HCEC 1CT (cell line): ENCODE measurements at regions not wholly inside any gene's neighbourhood (a gene's known extent, or its start where the extent isn't known, plus 50 kb on each side); places are given as distances from the start of the nearest gene placed in this dataset.
"Not testable (repeated sequence)": the region's sequence is repeated elsewhere in the genome, so short reads cannot be mapped to it uniquely, and the experiment has no call there.

Experiments used
- DNase-seq: peaks from one replicate; pipeline ENCODE4 v3.0.0-alpha.2; 2017

DNA sequence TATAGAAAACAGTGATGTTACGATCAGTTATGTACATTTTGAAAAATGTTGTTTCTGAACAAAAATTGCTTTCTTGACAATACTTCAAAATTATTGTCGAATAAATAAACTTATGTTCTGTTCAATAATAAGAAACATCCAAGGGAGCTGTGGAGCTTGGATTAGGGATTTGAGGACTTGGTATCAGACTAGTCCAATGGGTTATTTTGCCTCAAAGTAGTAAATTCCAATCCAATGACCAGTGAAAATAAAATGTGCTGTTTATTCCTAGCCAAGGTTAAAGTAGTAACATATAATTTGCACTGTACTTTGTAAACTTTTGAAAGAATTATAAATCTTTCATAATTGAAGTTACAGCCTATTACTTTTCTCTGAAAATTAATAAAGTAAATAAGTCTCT is 79.1 kb upstream of the IVNS1ABP start:
- no peak for DNase-seq

DNA sequence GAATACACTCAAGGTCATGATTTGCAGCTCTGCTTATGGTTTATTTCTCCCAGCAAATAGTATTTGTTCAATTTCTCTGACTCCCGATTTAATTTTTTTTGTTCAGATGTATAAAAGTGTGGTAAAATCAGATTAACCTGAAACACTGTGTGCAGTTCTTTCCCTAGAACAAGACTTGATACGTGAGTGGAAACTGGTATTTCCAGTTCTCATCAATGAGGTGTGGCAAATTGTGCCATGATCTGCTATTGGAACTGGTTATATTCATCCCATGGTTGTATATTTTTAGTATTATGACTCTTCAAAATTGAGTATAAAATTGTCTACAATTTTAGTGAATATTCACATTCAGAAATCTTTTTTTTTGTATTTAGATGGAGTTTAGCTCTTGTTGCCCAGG is 76.8 kb upstream of the IVNS1ABP start:
- DNase-seq, result no peak

DNA sequence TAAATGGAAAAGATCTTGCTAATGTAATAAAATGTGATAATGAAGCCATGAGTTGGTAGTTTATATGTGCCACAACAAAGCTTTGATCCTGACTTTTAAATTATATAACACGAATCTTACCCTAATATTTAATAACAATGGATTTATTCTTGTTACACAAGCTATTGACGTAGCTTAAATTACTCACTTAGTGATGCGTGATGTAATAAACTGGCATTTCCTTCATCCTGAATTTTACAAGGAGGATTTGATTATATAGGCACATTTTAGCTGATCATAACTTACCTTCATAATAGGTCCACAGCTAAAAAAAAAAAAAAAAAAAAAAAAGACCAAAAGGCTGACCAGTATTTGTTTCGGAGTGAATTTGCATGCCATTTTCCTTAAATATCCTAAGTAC is 76.2 kb upstream of the IVNS1ABP start:
- no peak for DNase-seq

DNA sequence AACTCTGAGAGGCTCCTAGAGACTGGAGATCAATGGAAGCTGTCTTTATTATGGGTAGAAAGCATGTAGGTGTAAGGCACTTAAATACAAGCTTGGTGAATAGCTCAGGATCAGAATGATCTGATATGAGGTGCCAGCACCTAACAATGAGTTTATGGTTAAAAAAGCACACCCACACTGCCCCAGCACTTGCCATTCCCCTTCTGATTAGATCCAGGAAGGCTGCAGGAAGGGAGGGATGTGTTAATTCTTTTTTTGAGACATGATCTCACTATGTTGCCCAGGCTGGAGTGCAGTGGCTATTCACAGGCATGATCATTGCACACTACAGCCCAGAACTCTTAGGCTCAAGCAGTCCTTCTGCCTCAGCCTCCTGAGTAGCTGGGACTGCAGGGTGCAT is 71.8 kb upstream of the IVNS1ABP start:
- DNase-seq, result no peak

DNA sequence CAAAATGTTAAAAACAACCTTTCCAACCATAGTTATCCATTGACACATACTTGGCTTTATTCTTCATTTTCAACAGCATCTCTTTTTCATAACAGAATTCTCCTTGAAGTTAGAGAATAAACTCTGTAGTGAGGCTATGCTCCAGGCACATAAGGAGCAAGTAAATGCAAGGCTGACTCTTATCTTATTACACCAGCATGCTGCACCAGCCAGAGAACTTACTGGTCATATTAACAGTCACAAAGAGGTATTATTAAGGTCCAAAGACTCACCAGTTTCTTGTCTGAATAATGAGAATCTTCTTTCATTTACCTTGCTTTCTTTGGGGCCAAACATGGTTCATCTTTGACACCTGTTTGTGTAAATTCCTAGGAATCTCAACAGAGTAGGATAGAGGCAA is 71.3 kb upstream of the IVNS1ABP start:
- DNase-seq, result no peak

DNA sequence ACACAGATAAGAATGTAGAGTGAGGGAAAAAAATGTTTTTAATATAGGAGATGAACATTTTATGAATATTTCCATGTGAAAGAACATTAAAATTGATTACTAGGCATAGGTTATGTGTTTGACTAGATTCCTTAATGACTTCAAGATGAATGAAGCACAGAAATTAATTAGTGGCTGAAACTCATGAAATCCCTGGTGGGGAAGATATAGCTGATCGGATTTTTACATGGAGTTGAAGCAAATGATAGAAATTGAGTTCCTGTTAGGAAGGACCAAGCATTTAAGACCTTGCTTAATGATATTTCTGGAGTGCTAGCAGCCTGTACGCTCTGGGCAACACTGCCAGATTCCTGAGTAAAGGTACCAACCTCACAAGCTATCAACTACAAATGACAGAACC is 68.9 kb upstream of the IVNS1ABP start:
- DNase-seq, result no peak

DNA sequence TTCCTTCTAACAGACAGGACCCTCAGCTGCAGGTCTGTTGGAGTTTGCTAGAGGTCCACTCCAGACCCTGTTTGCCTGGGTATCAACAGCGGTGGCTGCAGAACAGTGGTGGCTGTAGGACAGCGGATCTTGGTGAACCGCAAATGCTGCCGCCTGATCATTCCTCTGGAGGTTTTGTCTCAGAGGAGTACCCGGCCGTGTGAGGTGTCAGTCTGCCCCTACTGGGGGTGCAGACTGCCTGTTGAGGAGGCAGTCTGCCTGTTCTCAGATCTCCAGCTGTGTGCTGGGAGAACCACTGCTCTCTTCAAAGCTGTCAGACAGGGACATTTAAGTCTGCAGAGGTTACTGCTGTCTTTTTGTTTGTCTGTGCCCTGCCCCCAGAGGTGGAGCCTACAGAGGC is 66.8 kb upstream of the IVNS1ABP start:
- not testable (repeated sequence) for DNase-seq

DNA sequence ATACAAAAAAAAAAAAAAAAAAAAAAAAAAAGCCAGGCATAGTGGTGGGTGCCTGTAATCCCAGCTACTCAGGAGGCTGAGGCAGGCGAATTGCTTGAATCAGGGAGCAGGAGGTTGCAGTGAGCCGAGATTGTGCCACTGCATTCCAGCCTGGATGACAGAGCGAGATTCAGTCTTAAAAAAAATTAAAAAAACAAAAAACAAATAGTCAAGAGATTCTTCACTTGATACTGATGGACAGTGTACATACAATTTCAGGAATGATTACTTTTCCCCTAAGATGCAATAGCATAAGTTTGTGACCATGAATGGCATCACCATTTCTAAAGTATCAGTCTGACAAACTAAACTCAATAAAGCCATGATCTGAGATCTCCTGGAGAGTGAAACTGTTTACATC is 60.8 kb upstream of the IVNS1ABP start:
- DNase-seq, result no peak

DNA sequence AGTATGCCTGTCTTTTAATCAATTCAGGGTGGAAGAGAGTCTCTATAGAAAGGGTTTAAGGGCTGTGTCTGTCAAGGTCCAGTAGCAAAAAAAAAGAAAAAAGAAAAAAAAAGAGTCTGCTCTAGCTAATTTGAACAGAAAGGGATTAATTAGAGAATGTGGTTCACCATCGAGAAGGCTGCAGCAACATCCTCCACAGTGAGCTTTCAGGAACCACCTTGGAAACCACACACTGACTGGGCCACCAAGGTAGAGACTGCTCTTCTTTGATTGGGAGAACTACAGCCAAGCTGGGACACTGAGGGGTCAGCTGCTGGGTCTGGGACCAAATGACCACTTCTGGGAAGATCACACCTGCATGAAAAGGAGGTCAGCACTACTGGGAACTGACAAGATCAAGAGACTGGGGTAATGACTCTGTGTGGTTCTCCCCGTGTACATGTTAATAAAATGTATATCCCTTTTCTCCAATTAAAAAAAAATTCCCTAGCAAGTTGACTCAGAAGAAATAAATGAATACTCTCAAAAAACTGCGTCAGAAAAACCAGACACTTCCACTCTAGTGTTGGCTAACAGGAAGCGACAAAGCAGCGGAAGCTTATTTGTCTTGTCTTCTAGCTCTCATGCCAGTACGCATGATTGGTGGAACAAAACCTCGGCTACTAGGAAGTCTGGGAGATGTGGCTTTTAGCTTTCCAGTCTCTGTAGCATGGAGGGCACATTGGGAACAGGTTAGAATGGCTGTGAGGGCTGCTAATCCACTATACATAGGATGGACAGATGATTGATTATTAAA is 60.0 kb upstream of the IVNS1ABP start:
- DNase-seq, result no peak

DNA sequence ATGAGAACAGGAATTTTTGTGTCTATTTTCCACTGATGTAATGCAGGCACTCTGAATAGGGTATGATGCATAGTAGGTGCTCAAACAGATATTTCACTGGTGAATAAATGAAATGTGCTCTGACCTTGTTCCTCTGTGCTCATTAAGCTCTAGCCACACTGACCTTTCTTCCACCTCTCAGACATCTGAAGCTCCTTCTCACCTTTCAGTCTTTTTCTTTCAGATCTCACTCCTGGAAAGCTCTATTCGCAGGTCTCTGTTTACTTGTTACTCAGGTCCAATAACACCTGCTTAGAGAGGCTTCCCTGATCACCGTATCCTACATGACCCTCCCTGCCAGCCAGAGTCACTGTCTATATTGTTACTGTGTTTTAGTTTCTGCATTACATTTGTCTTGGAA is 59.2 kb upstream of the IVNS1ABP start:
- DNase-seq, result no peak

DNA sequence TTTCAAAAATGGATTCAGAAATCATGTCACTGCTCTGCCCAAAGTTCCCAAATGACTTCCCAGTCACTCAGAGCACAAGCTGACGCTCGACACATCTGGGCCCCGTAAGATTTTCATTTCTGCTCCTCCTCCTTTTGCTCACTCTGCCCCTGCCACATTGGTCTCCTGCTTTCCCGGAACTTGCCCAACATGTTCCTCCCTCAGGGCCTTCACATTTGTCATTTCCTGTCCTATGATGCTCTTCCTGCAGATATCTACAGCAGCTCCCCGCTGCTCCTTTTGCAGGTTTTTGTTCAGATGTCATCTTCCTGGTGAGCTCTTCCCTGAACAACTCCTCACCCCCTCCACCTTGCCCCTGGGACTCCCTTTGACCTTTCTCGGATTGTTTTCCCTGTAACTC is 58.5 kb upstream of the IVNS1ABP start:
- no peak for DNase-seq

DNA sequence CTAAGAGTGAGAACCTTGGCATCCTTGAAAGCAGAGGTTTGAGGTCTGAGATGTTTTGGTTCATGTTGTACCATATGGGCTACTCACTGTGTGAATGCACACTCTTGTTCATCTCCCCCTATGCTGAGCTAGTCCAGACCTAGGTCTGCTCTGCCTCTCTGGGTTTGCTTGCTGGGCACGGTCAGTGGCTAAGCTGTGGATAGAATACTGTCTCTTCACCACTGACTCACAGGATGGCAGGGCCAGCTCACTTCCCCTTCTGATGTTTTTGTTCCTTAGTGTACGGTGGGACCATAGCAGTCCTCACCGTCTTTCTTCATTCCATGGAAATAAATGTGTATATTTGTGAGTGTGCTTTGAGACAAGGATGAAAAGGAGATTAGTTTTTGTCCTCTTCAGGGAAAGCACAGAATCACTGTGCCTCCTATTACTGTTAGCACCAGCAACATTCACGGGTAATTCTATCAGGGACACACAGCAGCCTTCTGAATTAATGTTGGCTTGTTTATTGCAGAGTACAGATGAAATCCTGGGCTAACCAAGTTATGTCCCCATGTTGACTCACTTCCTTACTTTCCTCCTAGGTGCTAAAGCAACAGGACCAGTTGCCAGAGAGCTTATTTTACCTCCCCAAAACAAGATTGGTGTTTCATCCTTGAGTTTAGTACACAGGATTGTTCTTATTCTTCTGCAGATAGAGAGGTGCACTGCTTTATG is 56.9 kb upstream of the IVNS1ABP start:
- peak; percentile 14 for DNase-seq

DNA sequence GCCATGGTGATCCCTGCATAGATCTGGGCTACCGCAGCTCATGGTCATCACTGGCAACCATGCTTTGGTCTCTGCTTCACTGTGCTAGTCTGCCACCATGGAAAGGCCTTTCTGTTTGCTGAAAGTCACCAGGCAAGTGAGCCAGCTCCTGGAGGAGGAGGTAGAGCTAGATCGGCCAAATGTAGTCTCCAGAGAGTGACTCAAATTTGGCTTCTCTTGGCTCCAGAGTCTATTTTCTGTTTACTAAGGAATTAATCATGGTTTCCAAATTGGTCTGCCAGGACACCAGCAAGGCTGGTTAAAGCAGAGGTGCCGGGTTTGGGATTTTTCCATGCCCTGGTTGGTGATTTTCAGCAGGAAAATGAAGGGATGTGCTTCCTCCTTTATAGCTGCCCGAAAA is 52.7 kb upstream of the IVNS1ABP start:
- DNase-seq, result no peak

DNA sequence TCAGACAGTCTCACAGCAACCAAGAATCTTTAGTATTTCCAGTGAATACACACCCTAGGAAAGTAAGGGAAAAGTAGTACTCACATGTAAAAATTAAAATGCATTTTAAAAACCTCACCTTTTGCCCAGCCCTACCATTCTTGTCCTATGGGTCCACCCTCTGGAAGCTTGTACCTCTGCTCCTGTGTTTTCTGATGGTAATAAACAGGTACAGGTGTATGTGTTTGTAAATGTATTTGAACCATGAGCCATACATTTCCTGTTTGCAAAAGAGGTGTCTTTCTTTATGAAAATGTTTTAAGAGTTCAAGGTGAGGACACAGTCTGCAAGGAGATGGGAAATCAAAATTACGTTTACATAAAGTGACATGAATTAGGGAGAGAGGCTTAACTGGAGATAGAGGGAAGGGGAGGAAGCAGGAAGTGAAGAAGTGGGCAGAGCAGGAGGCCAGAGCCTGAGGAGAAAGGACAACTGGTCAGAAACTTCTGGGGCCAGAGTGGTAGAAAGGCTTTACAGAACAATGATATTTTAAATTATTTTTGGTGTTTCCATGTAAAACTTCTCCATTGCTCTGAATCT is 52.0 kb upstream of the IVNS1ABP start:
- no peak for DNase-seq

DNA sequence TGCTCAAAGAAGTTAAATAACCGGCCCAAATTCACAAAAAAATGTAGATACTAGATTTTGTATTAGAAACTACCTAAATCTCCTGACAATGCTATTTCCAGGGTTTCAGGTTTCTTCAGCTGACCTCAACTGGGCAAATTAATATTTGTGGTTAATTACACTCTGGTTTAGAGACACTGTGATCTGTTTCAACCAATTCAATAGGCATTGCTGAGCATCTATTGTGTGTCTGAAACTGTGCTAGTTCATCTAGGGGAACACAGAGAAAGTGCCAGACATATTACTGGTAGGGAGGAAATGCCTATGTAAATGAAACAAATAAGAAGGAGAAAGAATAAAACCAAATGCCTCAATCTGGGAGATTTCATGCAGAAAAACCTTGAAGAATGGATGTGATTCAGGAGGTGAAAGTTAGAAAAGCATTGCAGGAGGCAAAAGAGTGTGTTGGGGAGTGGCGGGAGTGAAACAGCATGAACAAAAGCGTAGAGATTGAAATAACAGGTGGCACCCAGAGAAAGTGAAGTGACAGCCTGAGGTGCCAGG is 51.3 kb upstream of the IVNS1ABP start:
- DNase-seq, result no peak

DNA sequence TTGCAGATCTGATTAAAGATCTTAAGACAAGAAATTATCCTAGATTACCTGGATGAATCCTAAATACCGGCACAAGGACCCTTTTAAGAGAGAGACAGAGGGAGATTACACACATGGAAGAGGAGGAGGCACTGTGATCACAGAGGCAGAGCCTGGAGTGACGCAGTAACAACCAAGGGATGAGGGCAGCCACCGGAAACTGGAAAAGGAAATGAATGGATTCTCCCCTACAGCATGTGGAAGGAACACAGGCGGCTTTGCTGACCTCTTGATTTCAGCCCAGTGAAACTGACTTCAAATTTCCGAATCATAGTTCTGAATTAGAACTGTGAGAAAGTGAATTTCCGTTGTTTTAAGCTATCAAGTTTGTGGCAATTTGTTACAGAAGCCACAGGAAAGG is 50.2 kb upstream of the IVNS1ABP start:
- no peak for DNase-seq
